HCT116 (cell line): ENCODE measurements at regions not wholly inside any gene's neighbourhood (a gene's known extent, or its start where the extent isn't known, plus 50 kb on each side); places are given as distances from the start of the nearest gene placed in this dataset.

Experiments
- RAD21 ChIP-seq: IDR thresholded peaks from 2 replicates; pipeline ENCODE4 v1.6.1; 2012; ENCODE audit warnings: low read depth, mild to moderate bottlenecking
- SIN3A ChIP-seq: IDR thresholded peaks from 2 replicates; pipeline ENCODE4 v1.6.1; 2012; ENCODE audit warnings: low read depth
- TF ChIP-seq, protein P1 (sequence below): IDR thresholded peaks from 2 replicates; pipeline ENCODE4 v1.6.1; 2012; ENCODE audit warnings: low read depth
- TF ChIP-seq, protein P2 (sequence below), 3 experiments: fragments of 200-600 bp in 1 of 3; sonication (generic) in 1 of 3; IDR thresholded peaks in 2 of 3; conservative IDR thresholded peaks in 1 of 3; 2 replicates each; pipeline ENCODE4 v1.5.1; 2012 to 2017; ENCODE audit warnings: low read depth in 2 of 3, low read length in 2 of 3, antibody characterized with exemption in 1 of 3, borderline replicate concordance in 1 of 3, control low read depth in 1 of 3, mild to moderate bottlenecking in 1 of 3, mixed read lengths in 1 of 3, mixed run types in 1 of 3, moderate library complexity in 1 of 3; ENCODE audit not compliant: insufficient read depth in 1 of 3

DNA sequence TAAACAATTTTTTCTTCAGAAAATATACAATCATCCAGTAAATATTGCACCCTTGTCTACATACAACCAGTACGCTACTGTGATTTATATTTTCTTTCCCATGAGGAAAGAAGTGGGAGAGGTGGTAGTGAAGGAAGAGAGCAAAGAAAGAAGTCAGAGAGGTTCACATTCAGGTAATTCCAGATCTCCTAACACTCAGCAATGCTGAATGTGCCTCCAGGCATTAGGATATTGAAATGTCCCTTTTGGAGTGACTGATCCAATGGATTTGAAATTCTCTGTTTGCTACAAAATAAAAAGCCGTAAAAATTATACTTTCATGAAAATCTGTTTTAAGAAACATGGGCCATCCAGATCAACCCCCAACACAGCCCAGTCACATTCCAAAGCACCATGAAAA is 211.9 kb upstream of the NR3C2 start:
- TF ChIP-seq, protein P1, sequence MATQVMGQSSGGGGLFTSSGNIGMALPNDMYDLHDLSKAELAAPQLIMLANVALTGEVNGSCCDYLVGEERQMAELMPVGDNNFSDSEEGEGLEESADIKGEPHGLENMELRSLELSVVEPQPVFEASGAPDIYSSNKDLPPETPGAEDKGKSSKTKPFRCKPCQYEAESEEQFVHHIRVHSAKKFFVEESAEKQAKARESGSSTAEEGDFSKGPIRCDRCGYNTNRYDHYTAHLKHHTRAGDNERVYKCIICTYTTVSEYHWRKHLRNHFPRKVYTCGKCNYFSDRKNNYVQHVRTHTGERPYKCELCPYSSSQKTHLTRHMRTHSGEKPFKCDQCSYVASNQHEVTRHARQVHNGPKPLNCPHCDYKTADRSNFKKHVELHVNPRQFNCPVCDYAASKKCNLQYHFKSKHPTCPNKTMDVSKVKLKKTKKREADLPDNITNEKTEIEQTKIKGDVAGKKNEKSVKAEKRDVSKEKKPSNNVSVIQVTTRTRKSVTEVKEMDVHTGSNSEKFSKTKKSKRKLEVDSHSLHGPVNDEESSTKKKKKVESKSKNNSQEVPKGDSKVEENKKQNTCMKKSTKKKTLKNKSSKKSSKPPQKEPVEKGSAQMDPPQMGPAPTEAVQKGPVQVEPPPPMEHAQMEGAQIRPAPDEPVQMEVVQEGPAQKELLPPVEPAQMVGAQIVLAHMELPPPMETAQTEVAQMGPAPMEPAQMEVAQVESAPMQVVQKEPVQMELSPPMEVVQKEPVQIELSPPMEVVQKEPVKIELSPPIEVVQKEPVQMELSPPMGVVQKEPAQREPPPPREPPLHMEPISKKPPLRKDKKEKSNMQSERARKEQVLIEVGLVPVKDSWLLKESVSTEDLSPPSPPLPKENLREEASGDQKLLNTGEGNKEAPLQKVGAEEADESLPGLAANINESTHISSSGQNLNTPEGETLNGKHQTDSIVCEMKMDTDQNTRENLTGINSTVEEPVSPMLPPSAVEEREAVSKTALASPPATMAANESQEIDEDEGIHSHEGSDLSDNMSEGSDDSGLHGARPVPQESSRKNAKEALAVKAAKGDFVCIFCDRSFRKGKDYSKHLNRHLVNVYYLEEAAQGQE = no peak
- TF ChIP-seq SIN3A (no peak), RAD21 (no peak)
- TF ChIP-seq, protein P2, sequence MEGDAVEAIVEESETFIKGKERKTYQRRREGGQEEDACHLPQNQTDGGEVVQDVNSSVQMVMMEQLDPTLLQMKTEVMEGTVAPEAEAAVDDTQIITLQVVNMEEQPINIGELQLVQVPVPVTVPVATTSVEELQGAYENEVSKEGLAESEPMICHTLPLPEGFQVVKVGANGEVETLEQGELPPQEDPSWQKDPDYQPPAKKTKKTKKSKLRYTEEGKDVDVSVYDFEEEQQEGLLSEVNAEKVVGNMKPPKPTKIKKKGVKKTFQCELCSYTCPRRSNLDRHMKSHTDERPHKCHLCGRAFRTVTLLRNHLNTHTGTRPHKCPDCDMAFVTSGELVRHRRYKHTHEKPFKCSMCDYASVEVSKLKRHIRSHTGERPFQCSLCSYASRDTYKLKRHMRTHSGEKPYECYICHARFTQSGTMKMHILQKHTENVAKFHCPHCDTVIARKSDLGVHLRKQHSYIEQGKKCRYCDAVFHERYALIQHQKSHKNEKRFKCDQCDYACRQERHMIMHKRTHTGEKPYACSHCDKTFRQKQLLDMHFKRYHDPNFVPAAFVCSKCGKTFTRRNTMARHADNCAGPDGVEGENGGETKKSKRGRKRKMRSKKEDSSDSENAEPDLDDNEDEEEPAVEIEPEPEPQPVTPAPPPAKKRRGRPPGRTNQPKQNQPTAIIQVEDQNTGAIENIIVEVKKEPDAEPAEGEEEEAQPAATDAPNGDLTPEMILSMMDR (IDR thresholded peaks at IDR 0.05 in 2 of 3, conservative IDR thresholded peaks at IDR 0.05 in 1 of 3; ENCODE audit: borderline replicate concordance in 1 of 3, insufficient read depth in 1 of 3, low read depth in 2 of 3, low read length in 2 of 3) = no peak
